ENCODE measurements at regions not wholly inside any gene's neighbourhood (a gene's known extent, or its start where the extent isn't known, plus 50 kb on each side); places are given as distances from the start of the nearest gene placed in this dataset.

- TF ChIP-seq CTCF (conservative IDR thresholded peaks at IDR 0.05; ENCODE audit: low read length) (peak; percentile 52), EZH2phosphoT487 (IDR thresholded peaks at IDR 0.05; ENCODE audit: borderline replicate concordance, low read depth, low read length) (no peak)
Observed at GRCh38 chr1:218996362-218996761, 177.3 kb upstream of the LYPLAL1 start.

All from OCI-LY7 (cell line).